Fibroblast of villous mesenchyme (primary cell): ENCODE measurements at regions not wholly inside any gene's neighbourhood (a gene's known extent, or its start where the extent isn't known, plus 50 kb on each side); places are given as distances from the start of the nearest gene placed in this dataset.
A peak's percentile ranks its signal among the peaks of the same experiment; 100 is the strongest.

Experiments
- DNase-seq: peaks from one replicate; pipeline ENCODE4 v3.0.0-alpha.2; 2010; ENCODE audit warnings: low read depth
- H3K4me3 ChIP-seq: 2 replicates; pipeline ENCODE4 v1.5.1; 2011; ENCODE audit warnings: low read depth, mild to moderate bottlenecking, low read length
- CTCF ChIP-seq: IDR thresholded peaks from 2 replicates; pipeline ENCODE4 v1.5.1; 2012; ENCODE audit warnings: low read depth, mild to moderate bottlenecking, low read length; ENCODE audit not compliant: insufficient read depth

- no peak for TF ChIP-seq CTCF
- no peak overlapping the region for H3K4me3 ChIP-seq
- no peak for DNase-seq
Observed at GRCh38 chr1:200354243-200354642, 55.6 kb downstream of the ZNF281 start.

GRCh38 chr1:200353232-200353631, 56.6 kb downstream of the ZNF281 start:
- DNase-seq: no peak
- H3K4me3 ChIP-seq: no peak overlapping the region
- no peak for TF ChIP-seq CTCF

- peak; percentile 4 for TF ChIP-seq CTCF
- DNase-seq: peak; percentile 99
- H3K4me3 ChIP-seq: peak overlapping the region; percentile 46
Observed at GRCh38 chr1:200351826-200352549, 57.8 kb downstream of the ZNF281 start.

- H3K4me3 ChIP-seq: peak overlapping the region; percentile 46
Observed at GRCh38 chr1:200351425-200351824, 58.4 kb downstream of the ZNF281 start.

GRCh38 chr1:200346700-200347099, 63.1 kb downstream of the ZNF281 start:
- peak; percentile 67 for DNase-seq
- no peak overlapping the region for H3K4me3 ChIP-seq
- TF ChIP-seq CTCF: no peak

More at GRCh38 chr1:200351425-200351824, 58.4 kb downstream of the ZNF281 start:
- no peak for DNase-seq
- no peak for TF ChIP-seq CTCF

- no peak overlapping the region for H3K4me3 ChIP-seq
- DNase-seq: no peak
- no peak for TF ChIP-seq CTCF
Observed at GRCh38 chr1:200345520-200345919, 64.3 kb downstream of the ZNF281 start.

GRCh38 chr1:200343874-200344273, 66.0 kb downstream of the ZNF281 start:
- TF ChIP-seq CTCF: no peak
- H3K4me3 ChIP-seq: no peak overlapping the region
- no peak for DNase-seq
